Breast epithelium (tissue), 4 donors: ENCODE measurements at regions not wholly inside any gene's neighbourhood (a gene's known extent, or its start where the extent isn't known, plus 50 kb on each side); places are given as distances from the start of the nearest gene placed in this dataset.

ENCODE experiments used
- DNase-seq, 2 donors: peaks; one replicate each; pipeline ENCODE4 v3.0.0-alpha.2; 2019; ENCODE audit warnings: low spot score in 2 of 2
- H3K27ac ChIP-seq, 2 donors: fragments of 200-600 bp; sonication (generic) in 1 of 2; one replicate each; pipeline ENCODE4 v1.5.1; 2016 to 2019; ENCODE audit warnings: mild to moderate bottlenecking in 1 of 2
- H3K27me3 ChIP-seq, 2 donors: fragments of 200-600 bp; sonication (generic) in 1 of 2; one replicate each; pipeline versions ENCODE4 v1.5.1 to v1.6.0; 2017 to 2019; ENCODE audit warnings: control low read depth in 1 of 2, mild to moderate bottlenecking in 1 of 2
- H3K36me3 ChIP-seq: fragments of 200-600 bp; one replicate; pipeline ENCODE4 v1.5.1; 2019
- H3K4me1 ChIP-seq, 2 donors: fragments of 200-600 bp; sonication (generic); one replicate each; pipeline ENCODE4 v1.5.1; 2016 to 2019; ENCODE audit warnings: control low read depth in 1 of 2
- H3K4me3 ChIP-seq, 3 donors: fragments of 200-600 bp; sonication (generic); 1 replicate in 2 of 3; 2 replicates in 1 of 3; pipeline ENCODE4 v1.5.1; 2016 to 2019; ENCODE audit warnings: mild to moderate bottlenecking in 3 of 3, moderate library complexity in 2 of 3
- H3K9me3 ChIP-seq, 2 donors: fragments of 200-600 bp; sonication (generic) in 1 of 2; one replicate each; pipeline ENCODE4 v1.5.1; 2016 to 2019; ENCODE audit warnings: control low read depth in 1 of 2
- CTCF ChIP-seq, 3 donors: fragments of 450-650 bp; IDR thresholded peaks; one replicate each; pipeline ENCODE4 v1.5.1; 2016 to 2017; ENCODE audit warnings: antibody characterized with exemption in 3 of 3, mild to moderate bottlenecking in 3 of 3, moderate library complexity in 3 of 3
- POLR2A ChIP-seq: fragments of 450-650 bp; IDR thresholded peaks from one replicate; pipeline ENCODE4 v1.6.1; 2016; ENCODE audit warnings: antibody characterized with exemption, mild to moderate bottlenecking, moderate library complexity
- POLR2AphosphoS5 ChIP-seq, 3 donors: sonication (generic); formaldehyde crosslinking; IDR thresholded peaks; one replicate each; pipeline ENCODE4 v1.6.1; 2017; ENCODE audit warnings: antibody characterized with exemption in 3 of 3
- intact Hi-C: fragments of 100-400 bp; cut with DNase I; formaldehyde crosslinking; loops from one replicate; pipeline ENCODE4 v1.15.1; 2023; ENCODE audit warnings: low total_unique reads

- no peaks in the 10 kb centered on the region for H3K36me3 ChIP-seq
- H3K27ac ChIP-seq, result no peak overlapping the region
- no peaks in the 10 kb centered on the region for H3K4me1 ChIP-seq
- H3K27me3 ChIP-seq, result no peaks in the 10 kb centered on the region
- DNase-seq, result no peak
- H3K4me3 ChIP-seq, result no peak overlapping the region
- intact Hi-C loops, result no loop called here
- no peaks in the 10 kb centered on the region for H3K9me3 ChIP-seq
- TF ChIP-seq CTCF (IDR thresholded peaks at IDR 0.05), result no peak
- no peak for TF ChIP-seq POLR2AphosphoS5 (IDR thresholded peaks at IDR 0.05)
- no peak for TF ChIP-seq POLR2A
These were observed 601.7 kb upstream of the VRK2 start for GRCh38 chr2:57444752-57445430.

GRCh38 chr2:57448816-57449215, 597.8 kb upstream of the VRK2 start:
- no peaks in the 10 kb centered on the region for H3K27me3 ChIP-seq
- no peaks in the 10 kb centered on the region for H3K36me3 ChIP-seq
- no peak overlapping the region for H3K4me3 ChIP-seq
- H3K9me3 ChIP-seq, result no peaks in the 10 kb centered on the region
- TF ChIP-seq POLR2AphosphoS5 (IDR thresholded peaks at IDR 0.05) (no peak), CTCF (IDR thresholded peaks at IDR 0.05) (no peak), POLR2A (no peak)
- no peak overlapping the region for H3K27ac ChIP-seq
- no peaks in the 10 kb centered on the region for H3K4me1 ChIP-seq
- intact Hi-C loops, result no loop called here
- DNase-seq, result no peak

- H3K27ac ChIP-seq, result no peak overlapping the region
- H3K4me3 ChIP-seq, result no peak overlapping the region
- H3K4me1 ChIP-seq, result no peaks in the 10 kb centered on the region
- H3K36me3 ChIP-seq, result no peaks in the 10 kb centered on the region
- DNase-seq, result no peak
- intact Hi-C loops, result no loop called here
- TF ChIP-seq CTCF (IDR thresholded peaks at IDR 0.05) (no peak), POLR2A (no peak), POLR2AphosphoS5 (IDR thresholded peaks at IDR 0.05) (no peak)
- H3K9me3 ChIP-seq, result no peaks in the 10 kb centered on the region
- no peaks in the 10 kb centered on the region for H3K27me3 ChIP-seq
These were observed 596.4 kb upstream of the VRK2 start for GRCh38 chr2:57450170-57450569.

- no peak overlapping the region for H3K27ac ChIP-seq
- intact Hi-C loops, result no loop called here
- DNase-seq, result no peak
- no peaks in the 10 kb centered on the region for H3K27me3 ChIP-seq
- no peaks in the 10 kb centered on the region for H3K9me3 ChIP-seq
- H3K4me1 ChIP-seq, result no peaks in the 10 kb centered on the region
- no peaks in the 10 kb centered on the region for H3K36me3 ChIP-seq
- TF ChIP-seq POLR2A, result no peak
- no peak for TF ChIP-seq POLR2AphosphoS5 (IDR thresholded peaks at IDR 0.05)
- TF ChIP-seq CTCF (IDR thresholded peaks at IDR 0.05), result no peak
- no peak overlapping the region for H3K4me3 ChIP-seq
These were observed 594.0 kb upstream of the VRK2 start for GRCh38 chr2:57452634-57453033.

- H3K36me3 ChIP-seq, result no peaks in the 10 kb centered on the region
- intact Hi-C loops, result no loop called here
- no peak for DNase-seq
- H3K27me3 ChIP-seq, result no peaks in the 10 kb centered on the region
- no peaks in the 10 kb centered on the region for H3K9me3 ChIP-seq
- TF ChIP-seq CTCF (IDR thresholded peaks at IDR 0.05) (no peak), POLR2AphosphoS5 (IDR thresholded peaks at IDR 0.05) (no peak), POLR2A (no peak)
- H3K4me3 ChIP-seq, result no peak overlapping the region
- no peaks in the 10 kb centered on the region for H3K4me1 ChIP-seq
- no peak overlapping the region for H3K27ac ChIP-seq
These were observed 592.7 kb upstream of the VRK2 start for GRCh38 chr2:57453945-57454344.
